Breast epithelium (tissue), 4 donors: ENCODE measurements at regions not wholly inside any gene's neighbourhood (a gene's known extent, or its start where the extent isn't known, plus 50 kb on each side); places are given as distances from the start of the nearest gene placed in this dataset.
A peak's percentile ranks its signal among the peaks of the same experiment; 100 is the strongest.

Source experiments
- DNase-seq, 2 donors: peaks; one replicate each; pipeline ENCODE4 v3.0.0-alpha.2; 2019; ENCODE audit warnings: low spot score in 2 of 2
- H3K27ac ChIP-seq, 2 donors: fragments of 200-600 bp; sonication (generic) in 1 of 2; one replicate each; pipeline ENCODE4 v1.5.1; 2016 to 2019; ENCODE audit warnings: mild to moderate bottlenecking in 1 of 2
- H3K27me3 ChIP-seq, 2 donors: fragments of 200-600 bp; sonication (generic) in 1 of 2; one replicate each; pipeline versions ENCODE4 v1.5.1 to v1.6.0; 2017 to 2019; ENCODE audit warnings: control low read depth in 1 of 2, mild to moderate bottlenecking in 1 of 2
- H3K36me3 ChIP-seq: fragments of 200-600 bp; one replicate; pipeline ENCODE4 v1.5.1; 2019
- H3K4me1 ChIP-seq, 2 donors: fragments of 200-600 bp; sonication (generic); one replicate each; pipeline ENCODE4 v1.5.1; 2016 to 2019; ENCODE audit warnings: control low read depth in 1 of 2
- H3K4me3 ChIP-seq, 3 donors: fragments of 200-600 bp; sonication (generic); 1 replicate in 2 of 3; 2 replicates in 1 of 3; pipeline ENCODE4 v1.5.1; 2016 to 2019; ENCODE audit warnings: mild to moderate bottlenecking in 3 of 3, moderate library complexity in 2 of 3
- H3K9me3 ChIP-seq, 2 donors: fragments of 200-600 bp; sonication (generic) in 1 of 2; one replicate each; pipeline ENCODE4 v1.5.1; 2016 to 2019; ENCODE audit warnings: control low read depth in 1 of 2
- CTCF ChIP-seq, 3 donors: fragments of 450-650 bp; IDR thresholded peaks; one replicate each; pipeline ENCODE4 v1.5.1; 2016 to 2017; ENCODE audit warnings: antibody characterized with exemption in 3 of 3, mild to moderate bottlenecking in 3 of 3, moderate library complexity in 3 of 3
- POLR2A ChIP-seq: fragments of 450-650 bp; IDR thresholded peaks from one replicate; pipeline ENCODE4 v1.6.1; 2016; ENCODE audit warnings: antibody characterized with exemption, mild to moderate bottlenecking, moderate library complexity
- POLR2AphosphoS5 ChIP-seq, 3 donors: sonication (generic); formaldehyde crosslinking; IDR thresholded peaks; one replicate each; pipeline ENCODE4 v1.6.1; 2017; ENCODE audit warnings: antibody characterized with exemption in 3 of 3
- intact Hi-C: fragments of 100-400 bp; cut with DNase I; formaldehyde crosslinking; loops from one replicate; pipeline ENCODE4 v1.15.1; 2023; ENCODE audit warnings: low total_unique reads

GRCh38 chr10:78332012-78332411 is 298.3 kb downstream of the RPS24 start:
- Histone ChIP-seq H3K27me3 (no peaks in the 10 kb centered on the region), H3K4me1 (peaks cover 0 to 7% of the 10 kb centered on the region in 2 donors), H3K36me3 (no peaks in the 10 kb centered on the region), H3K27ac (no peak overlapping the region), H3K9me3 (peaks cover 5% of the 10 kb centered on the region in 2 donors), H3K4me3 (no peak overlapping the region)
- intact Hi-C loops: no loop called here
- no peak for DNase-seq
- TF ChIP-seq POLR2A: no peak
- TF ChIP-seq POLR2AphosphoS5 (IDR thresholded peaks at IDR 0.05): no peak
- TF ChIP-seq CTCF (IDR thresholded peaks at IDR 0.05): no peak

DNA sequence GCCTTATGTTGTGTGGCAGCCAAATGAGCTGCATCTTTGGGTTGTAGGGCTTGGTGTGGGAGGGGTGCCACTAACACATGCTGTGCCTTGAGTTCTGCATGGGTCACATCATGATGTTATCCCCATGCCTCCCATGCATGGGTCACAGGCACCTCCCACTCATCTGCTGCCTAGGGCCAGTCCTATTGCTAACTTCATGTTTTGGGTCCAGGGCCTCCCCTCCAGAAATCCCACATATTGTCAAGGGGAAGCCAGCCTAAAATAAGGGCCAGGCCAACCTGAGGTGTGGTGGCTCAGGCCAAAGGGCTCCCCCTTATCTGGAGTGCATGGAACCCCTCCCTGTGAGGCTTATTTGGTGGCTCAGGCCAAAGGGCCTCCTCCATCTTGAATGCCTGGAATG is 299.0 kb downstream of the RPS24 start:
- Histone ChIP-seq H3K4me1 (peaks cover 0 to 7% of the 10 kb centered on the region in 2 donors), H3K27ac (no peak overlapping the region)
- intact Hi-C loops: no loop called here

GRCh38 chr10:78333362-78334143 is 299.9 kb downstream of the RPS24 start:
- intact Hi-C loops: no loop called here
- no peaks in the 10 kb centered on the region for H3K27me3 ChIP-seq
- H3K27ac ChIP-seq: no peak overlapping the region
- no peaks in the 10 kb centered on the region for H3K36me3 ChIP-seq
- TF ChIP-seq POLR2A: no peak
- TF ChIP-seq POLR2AphosphoS5 (IDR thresholded peaks at IDR 0.05): no peak
- no peak for TF ChIP-seq CTCF (IDR thresholded peaks at IDR 0.05)
- peaks cover 0 to 5% of the 10 kb centered on the region in 2 donors for H3K9me3 ChIP-seq
- DNase-seq: no peak
- H3K4me1 ChIP-seq: peaks cover 0 to 7% of the 10 kb centered on the region in 2 donors
- no peak overlapping the region for H3K4me3 ChIP-seq

More for the DNA sequence above, 299.0 kb downstream of the RPS24 start:
- Histone ChIP-seq H3K9me3 (peaks cover 0 to 5% of the 10 kb centered on the region in 2 donors), H3K36me3 (no peaks in the 10 kb centered on the region), H3K4me3 (no peak overlapping the region), H3K27me3 (no peaks in the 10 kb centered on the region)
- DNase-seq: no peak
- no peak for TF ChIP-seq POLR2AphosphoS5 (IDR thresholded peaks at IDR 0.05)
- TF ChIP-seq POLR2A: no peak
- TF ChIP-seq CTCF (IDR thresholded peaks at IDR 0.05): no peak

GRCh38 chr10:78335371-78335690 is 301.7 kb downstream of the RPS24 start:
- H3K27me3 ChIP-seq: no peaks in the 10 kb centered on the region
- DNase-seq: no peak
- H3K9me3 ChIP-seq: peaks cover 0 to 5% of the 10 kb centered on the region in 2 donors
- H3K4me1 ChIP-seq: peaks cover 0 to 7% of the 10 kb centered on the region in 2 donors
- H3K4me3 ChIP-seq: no peak overlapping the region
- H3K27ac ChIP-seq: no peak overlapping the region
- TF ChIP-seq CTCF (IDR thresholded peaks at IDR 0.05): no peak
- TF ChIP-seq POLR2A: no peak
- no peak for TF ChIP-seq POLR2AphosphoS5 (IDR thresholded peaks at IDR 0.05)
- intact Hi-C loops: no loop called here
- H3K36me3 ChIP-seq: no peaks in the 10 kb centered on the region

- peaks cover 0 to 7% of the 10 kb centered on the region in 2 donors for H3K4me1 ChIP-seq
- intact Hi-C loops: no loop called here
- peak in 1 of 2 donors; percentile 15 for DNase-seq
- peak overlapping the region in 1 of 2 donors; percentile 60 for H3K27ac ChIP-seq
- no peaks in the 10 kb centered on the region for H3K27me3 ChIP-seq
- H3K36me3 ChIP-seq: no peaks in the 10 kb centered on the region
- no peak overlapping the region for H3K4me3 ChIP-seq
- no peak for TF ChIP-seq POLR2AphosphoS5 (IDR thresholded peaks at IDR 0.05)
- no peak for TF ChIP-seq CTCF (IDR thresholded peaks at IDR 0.05)
- TF ChIP-seq POLR2A: no peak
- H3K9me3 ChIP-seq: peaks cover 0 to 5% of the 10 kb centered on the region in 2 donors
Observed at GRCh38 chr10:78335691-78336401, 302.2 kb downstream of the RPS24 start.
